NB4 (cell line): ENCODE measurements at regions not wholly inside any gene's neighbourhood (a gene's known extent, or its start where the extent isn't known, plus 50 kb on each side); places are given as distances from the start of the nearest gene placed in this dataset.

ENCODE experiments used
- MYC ChIP-seq: IDR thresholded peaks from 2 replicates; pipeline ENCODE4 v1.6.1; 2011; ENCODE audit warnings: low read depth, low read length
- POLR2A ChIP-seq: IDR thresholded peaks from 2 replicates; pipeline ENCODE4 v1.6.1; 2011; ENCODE audit warnings: mild to moderate bottlenecking; ENCODE audit not compliant: insufficient read length; ENCODE audit errors: extremely low read depth
- TF ChIP-seq, protein P1 (sequence below): IDR thresholded peaks from one replicate; pipeline ENCODE4 v1.5.1; 2012; ENCODE audit warnings: low read depth, low read length
- TF ChIP-seq, protein P2 (sequence below): IDR thresholded peaks from 2 replicates; pipeline ENCODE4 v1.6.1; 2011; ENCODE audit warnings: low read depth, low read length

DNA sequence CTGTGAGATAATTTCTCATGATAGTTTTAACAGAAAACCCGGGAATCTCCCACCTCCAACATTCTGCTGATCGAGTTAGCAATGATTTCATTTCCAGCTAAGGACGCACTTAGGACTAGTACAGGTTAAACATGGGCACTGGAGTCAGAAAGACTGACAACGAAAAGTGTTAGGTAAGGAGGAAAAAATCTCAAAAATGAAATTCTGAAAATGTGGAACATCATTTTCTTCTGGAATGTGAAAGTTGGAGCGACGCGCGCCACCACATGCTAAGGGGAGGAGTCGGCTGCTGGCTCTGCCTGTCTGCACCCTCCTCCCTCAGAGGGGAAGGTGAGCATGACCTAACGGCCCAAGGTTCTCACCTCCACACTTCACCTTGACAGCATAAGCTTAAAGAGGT, 221.6 kb upstream of the KCNG1 start:
- TF ChIP-seq, protein P1, sequence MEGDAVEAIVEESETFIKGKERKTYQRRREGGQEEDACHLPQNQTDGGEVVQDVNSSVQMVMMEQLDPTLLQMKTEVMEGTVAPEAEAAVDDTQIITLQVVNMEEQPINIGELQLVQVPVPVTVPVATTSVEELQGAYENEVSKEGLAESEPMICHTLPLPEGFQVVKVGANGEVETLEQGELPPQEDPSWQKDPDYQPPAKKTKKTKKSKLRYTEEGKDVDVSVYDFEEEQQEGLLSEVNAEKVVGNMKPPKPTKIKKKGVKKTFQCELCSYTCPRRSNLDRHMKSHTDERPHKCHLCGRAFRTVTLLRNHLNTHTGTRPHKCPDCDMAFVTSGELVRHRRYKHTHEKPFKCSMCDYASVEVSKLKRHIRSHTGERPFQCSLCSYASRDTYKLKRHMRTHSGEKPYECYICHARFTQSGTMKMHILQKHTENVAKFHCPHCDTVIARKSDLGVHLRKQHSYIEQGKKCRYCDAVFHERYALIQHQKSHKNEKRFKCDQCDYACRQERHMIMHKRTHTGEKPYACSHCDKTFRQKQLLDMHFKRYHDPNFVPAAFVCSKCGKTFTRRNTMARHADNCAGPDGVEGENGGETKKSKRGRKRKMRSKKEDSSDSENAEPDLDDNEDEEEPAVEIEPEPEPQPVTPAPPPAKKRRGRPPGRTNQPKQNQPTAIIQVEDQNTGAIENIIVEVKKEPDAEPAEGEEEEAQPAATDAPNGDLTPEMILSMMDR, result no peak
- TF ChIP-seq, protein P2, sequence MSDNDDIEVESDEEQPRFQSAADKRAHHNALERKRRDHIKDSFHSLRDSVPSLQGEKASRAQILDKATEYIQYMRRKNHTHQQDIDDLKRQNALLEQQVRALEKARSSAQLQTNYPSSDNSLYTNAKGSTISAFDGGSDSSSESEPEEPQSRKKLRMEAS, result no peak
- TF ChIP-seq POLR2A (no peak), MYC (no peak)
